GM21786 (cell line): ENCODE measurements at regions not wholly inside any gene's neighbourhood (a gene's known extent, or its start where the extent isn't known, plus 50 kb on each side); places are given as distances from the start of the nearest gene placed in this dataset.
A peak's percentile ranks its signal among the peaks of the same experiment; 100 is the strongest.
"Not testable (repeated sequence)": the region's sequence is repeated elsewhere in the genome, so short reads cannot be mapped to it uniquely, and the experiment has no call there.

ENCODE experiments used
- ATAC-seq: cut with Tn5 transposase; IDR thresholded peaks from one replicate; pipeline ENCODE4 v1.9.1; 2021; ENCODE audit not compliant: unreplicated experiment

DNA sequence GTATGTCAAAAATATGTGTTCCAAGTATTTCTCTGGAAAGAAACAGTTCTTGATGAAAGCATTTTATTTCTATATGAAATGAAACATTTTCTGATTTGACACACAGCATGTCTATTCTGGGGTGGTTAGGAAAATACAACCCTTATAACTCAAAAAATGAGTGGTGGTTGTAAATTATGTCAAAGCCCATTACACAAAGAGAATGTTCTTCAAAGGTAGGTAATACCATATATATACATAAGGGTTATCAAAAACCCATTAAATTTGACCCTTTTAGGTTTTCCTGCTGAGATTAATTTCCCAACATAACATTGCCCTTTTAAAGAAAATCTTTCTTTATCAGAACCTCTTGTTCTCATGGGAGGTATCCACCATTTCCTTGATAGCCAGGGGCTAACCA lies 420.5 kb upstream of the TECRL start:
- no peak for ATAC-seq

DNA sequence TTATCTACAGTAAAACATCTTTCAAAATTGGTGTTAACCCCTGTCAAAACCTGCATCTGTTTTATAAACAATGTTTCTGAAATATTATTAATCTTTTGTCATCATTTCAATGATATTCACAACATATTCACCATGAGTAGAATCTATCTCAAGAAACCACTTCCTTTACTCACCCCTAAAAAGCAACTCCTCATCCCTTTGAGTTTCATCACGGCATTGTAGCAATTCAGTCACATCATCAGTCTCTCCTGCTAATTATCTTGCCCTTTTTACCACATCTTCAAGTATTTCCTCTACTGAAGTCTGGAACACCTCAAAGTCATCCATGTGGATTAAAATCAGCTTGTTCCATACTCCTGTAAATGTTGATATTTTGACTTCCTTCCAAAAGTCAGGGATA lies 415.3 kb upstream of the TECRL start:
- ATAC-seq: no peak

DNA sequence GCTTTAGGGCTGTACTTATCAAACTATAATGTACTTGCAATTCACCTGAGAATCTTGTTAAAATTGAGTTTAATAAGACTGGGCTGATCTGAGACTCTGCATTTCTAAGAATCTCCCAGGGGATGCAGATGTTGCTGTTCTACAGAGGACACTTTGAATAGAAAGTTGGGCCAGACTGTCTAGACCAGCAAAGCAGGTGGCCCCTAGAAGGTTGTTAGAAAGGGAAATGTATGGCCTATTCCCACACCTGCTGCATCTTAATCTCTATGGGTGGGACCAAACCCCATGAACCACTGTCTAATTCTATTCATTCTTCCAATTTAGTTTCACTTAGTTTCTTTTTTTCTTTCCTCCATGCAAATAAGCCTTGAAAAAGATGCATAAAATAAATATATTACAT lies 413.2 kb upstream of the TECRL start:
- ATAC-seq: no peak

DNA sequence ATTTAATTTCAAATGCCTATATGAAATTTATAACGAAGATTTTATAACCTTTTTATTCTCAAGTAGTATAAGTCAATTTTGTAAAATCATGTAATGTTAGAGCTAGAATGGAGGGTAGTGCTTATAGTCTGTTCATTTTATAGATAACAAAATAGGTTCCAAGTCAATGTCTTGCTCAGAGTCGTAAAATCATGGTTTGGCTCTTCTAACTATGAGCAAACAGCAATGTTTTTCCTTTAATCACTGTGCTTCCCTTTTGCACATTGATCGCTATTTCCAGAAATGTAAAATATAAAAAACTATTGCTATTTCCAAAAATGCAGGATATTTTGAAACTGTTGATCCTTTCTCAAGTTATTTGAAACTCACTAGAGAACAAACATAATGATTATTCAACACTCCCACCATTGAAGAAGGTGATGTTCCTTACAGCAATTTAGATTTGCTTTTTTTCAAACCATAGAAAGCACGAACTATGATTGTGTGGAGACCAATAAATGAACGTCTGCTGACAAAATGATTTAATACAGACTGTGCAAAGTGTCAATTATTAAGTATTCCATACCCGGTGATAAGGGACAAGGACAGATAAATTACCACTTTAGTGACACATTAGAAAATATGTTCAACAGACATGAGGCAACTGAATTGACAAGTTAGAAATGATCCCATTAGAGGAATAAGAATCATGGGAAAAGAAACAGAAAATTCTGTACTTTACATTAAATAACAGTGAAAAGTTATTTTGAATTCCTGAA lies 412.1 kb upstream of the TECRL start:
- no peak for ATAC-seq

DNA sequence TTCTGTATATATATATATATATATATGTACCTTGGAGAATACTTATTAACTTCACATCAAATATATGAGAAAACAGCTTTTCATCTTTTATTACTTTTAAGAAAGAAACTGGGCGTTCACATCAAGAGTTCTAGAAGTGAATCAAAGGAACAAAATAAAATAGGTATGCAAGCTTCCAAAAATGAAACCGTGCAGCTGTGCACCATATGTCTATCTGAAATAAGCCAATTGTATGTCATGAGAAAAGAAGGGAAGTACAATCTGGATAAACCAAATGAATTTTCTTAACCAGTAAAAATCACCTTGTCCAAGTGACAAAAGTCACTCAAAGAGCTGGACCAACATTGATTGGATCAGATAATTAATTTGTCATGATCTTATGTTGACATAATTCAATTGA lies 405.4 kb upstream of the TECRL start:
- ATAC-seq: no peak

DNA sequence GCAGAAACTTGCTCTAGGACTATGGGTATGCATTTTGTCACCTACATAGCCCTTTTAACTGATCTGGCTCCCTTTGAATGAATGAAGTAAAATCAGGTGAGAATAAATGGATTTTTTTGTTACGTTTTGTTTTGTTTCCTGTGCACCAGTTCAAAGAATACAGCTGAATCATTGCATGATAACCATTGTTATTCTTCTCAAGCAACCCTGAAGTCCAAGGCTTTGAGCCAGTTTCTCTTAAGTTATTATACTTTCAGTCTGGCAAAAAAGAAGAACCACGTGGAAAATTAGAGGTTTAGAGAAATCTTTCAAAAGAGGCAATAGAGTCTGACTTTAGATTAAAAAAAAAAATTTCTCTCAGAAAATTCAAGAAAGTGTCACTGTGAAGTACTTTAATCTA lies 398.6 kb upstream of the TECRL start:
- no peak for ATAC-seq

DNA sequence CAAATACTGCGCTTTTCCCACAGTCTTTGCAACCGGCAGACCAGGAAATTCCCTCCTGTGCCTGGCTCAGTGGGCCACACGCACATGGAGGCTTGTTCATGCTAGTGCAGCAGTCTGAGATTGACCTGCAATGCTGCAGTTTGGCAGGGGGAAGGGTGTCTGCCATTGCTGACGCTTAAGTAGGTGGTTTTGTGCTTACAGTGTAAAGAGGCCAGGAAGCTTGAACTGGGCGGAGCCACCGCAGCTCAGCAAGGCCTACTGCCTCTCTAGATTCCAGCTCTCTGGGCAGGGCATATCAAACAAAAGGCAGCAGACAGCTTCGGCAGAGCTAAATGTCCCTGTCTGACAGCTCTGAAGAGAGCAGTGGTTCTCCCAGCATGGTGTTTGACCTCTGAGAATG lies 390.5 kb upstream of the TECRL start:
- ATAC-seq: no peak

DNA sequence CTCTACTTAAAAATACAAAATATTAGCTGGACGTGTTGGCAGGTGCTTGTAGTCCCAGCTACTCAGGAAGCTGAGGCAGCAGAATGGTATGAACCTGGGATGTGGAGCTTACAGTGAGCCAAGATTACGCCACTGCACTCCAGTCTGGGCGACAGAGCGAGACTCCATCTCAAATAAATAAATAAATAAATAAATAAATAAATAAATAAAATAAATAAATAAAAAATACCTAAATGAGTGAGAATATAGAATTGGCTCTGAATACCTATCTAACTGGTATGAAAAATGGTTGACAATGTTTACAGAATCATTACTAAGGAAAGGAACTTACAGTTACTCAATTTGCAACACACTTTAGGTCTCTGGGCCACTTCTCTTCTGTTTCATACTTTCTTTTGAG lies 389.6 kb upstream of the TECRL start:
- ATAC-seq: not testable (repeated sequence)

DNA sequence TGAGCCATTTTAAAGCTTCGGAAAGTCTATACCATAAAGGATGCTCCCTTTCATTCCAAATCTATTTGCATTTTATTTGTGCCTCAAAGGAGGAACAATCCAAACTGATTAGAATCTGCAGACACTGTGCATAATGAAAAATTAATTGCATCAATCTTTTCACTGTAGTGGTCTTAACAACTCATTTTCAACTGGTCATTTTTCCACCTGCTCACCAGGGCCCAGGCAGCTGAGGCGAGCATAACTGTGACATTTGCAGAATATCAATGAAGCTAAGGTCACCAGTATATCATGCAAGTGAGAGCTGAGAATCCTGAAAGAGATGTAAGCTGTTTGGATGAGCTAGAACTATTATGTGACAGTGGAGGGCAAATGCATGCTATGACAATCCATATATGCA lies 387.3 kb upstream of the TECRL start:
- ATAC-seq: no peak

DNA sequence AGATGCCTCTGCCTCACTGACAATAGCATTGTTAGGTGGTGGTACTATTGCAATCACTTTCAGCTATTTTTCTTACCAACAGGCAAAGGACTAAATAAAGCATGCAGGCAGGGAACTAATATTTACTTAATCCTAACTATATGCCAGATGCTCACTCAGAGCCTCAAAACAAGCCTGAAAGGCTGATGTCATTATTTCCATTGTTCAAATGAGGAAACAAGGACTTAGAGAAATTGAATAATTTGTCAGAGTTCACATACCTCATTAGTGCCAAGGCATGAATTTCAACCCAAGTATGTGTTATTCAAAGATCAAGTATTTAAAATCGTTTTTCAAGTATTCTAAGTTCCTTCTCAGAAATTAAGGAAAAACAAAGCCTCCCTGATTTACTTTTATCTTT lies 374.9 kb upstream of the TECRL start:
- no peak for ATAC-seq

DNA sequence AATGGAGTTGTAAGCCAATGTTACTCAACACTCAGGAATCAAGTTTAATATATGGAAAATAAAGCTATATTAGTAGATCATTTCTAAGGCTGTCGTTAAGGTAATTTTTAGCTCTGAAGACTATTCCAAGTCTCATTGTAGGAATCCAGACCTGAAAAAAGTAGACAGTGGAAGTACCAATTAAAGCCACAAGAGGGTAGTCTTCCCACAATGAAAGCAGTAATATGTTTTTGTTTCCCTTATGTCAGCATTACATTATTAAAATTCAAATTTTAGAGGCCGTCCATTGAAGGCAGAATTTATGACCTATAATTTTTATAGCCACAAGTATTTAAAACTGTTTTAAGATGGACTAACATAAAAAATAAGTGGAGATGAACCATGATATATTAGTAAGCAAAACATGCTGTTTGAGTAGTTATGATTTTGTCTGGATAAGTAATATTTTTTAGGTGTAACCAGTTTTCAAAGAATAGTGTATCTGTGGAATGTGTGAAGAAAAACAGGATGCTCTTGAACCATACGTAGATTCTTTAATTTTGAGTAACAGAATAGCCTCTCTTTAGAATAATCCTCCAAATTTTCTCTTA lies 372.6 kb upstream of the TECRL start:
- ATAC-seq: peak; percentile 68

DNA sequence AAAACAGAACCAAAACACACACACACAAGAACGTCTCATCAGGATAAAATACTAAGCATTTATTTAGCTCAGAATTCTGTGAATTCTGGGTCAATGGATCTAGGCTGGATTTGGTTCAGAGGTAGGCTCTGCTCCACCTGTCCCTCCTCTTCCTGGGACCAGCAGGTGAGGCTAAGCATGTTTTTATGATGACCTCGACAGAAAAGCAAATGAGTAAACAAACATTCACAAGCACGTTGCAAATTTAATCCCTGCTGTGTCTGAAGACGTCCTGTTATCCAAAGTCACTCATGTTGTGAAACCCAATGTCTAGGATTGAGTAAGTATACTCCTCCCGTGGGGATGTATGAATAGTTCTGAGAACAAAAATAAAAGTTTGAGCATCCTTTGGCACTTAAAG lies 371.4 kb upstream of the TECRL start:
- no peak for ATAC-seq

DNA sequence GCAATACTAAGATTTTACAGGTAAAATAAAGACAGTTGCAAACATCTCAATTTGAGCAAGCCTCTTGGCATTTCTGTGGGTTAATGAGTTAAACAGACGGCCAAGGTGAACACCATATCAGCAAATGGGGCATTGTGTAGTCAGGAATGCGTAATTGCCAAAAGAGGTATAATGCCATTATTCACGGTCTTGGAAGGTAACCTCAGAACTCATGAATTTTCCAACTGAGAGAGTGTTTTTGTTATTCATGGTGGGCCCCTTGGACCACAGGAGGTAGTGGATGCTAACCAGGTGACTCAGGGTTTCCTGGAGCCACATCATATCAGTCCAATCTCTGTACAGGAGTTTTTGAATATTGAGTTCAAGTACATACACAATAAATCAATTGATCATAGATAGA lies 368.0 kb upstream of the TECRL start:
- no peak for ATAC-seq

DNA sequence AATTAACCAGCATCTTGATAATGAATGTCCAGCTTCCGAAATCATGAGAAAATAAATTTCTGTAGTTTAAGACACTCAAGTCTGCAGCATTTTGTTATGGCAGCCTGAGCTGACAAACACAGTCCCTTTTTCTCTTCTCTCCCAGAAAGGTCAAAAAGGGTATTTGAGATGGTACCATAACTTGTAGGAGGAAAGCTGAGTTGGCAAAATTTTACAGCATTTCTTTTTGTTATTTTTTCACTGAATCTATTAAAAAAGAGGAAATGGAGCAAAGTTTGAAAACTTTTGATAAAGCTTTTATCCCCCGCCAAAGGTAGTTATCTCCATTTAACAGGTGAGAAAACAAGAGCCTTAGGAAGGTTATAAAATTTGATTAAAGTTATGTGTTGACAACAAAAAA lies 367.6 kb upstream of the TECRL start:
- no peak for ATAC-seq

DNA sequence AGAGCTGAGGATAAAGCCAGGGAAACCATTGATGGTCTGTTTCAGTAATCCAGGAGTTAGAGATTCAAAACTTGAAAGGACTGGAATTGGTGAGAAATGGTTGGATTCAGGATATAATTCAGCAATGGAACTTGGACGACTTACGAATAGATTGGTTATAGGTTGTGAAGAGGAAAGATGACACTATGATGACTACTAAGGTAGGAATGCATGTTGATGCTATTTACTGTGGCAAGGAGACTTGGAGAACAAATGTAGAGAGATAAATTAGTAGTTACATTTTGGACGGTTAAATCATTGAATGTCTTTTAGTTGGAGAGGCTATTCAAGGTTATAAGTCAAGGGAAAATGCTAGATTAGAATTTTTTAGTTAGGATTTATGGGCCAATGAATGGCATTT lies 365.4 kb upstream of the TECRL start:
- no peak for ATAC-seq

DNA sequence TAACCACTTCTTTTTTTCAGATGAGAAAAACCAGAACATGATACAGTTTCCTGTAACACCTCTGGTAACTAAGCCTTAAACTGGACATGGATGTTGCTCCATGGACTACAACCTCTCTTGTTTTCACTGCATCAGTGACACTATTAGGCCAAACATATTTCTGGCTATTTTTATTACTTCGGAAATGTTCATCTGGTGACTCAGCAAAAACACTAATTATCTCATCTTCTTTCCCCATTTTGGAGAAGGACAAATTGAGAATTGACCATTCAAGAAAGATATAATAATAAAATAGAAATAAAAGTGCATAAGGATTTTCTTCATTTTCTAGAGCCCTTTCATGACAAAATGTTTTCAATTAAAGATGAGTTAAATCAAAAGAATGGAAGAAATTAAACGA lies 361.9 kb upstream of the TECRL start:
- ATAC-seq: no peak

DNA sequence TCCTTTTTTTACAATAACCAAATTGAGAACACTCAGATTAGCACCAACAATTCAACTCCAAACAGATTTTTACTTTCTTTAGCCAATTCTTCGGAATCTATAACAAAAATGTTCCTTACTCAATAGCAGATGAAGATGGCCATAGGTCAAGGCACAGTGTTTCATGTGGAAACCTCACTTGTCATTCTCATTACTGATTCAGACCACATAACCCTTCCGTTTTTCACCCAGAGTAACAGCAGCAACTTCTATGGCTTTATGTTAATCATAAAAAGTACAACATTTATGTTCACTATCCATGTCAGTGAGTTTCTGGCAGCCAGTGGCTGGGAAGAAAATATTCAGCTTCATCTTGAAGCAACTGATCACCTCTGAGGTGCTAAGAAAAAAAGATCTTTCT lies 358.3 kb upstream of the TECRL start:
- no peak for ATAC-seq

DNA sequence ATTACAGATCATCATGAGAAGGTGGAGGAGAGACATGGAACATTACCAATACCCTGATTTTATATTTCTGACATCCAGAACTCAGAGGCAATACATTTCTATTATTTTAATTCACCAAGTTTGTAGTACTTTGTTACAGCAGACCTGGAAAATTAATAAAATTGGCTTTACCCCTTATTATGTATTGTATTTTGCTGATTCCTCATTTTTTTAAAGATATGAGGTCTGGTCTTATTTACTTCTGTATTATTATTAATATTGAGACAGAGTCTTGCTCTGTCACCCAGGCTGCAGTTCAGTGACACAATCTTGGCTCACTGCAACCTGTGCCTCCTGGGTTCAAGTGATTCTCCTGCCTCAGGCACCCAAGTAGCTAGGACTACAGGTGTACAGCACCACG lies 357.3 kb upstream of the TECRL start:
- ATAC-seq: no peak

DNA sequence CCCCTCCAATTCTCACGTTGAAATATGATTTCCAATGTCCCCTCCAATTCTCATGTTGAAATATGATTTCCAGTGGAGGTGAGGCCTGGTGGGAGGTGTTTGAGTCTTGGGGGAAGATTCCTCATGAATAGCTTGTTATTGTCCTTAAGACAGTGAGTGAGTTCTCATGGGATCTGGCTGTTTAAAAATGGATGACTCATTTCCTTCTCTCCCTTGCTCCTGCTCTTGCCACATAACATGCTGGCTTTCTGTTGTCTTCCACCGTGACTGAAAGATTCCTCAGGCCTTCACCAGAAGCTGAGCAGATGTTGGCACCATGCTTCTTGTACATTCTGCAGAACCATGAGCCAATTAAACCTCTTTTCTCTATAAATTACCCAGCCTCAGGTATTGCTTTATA lies 346.8 kb upstream of the TECRL start:
- no peak for ATAC-seq

DNA sequence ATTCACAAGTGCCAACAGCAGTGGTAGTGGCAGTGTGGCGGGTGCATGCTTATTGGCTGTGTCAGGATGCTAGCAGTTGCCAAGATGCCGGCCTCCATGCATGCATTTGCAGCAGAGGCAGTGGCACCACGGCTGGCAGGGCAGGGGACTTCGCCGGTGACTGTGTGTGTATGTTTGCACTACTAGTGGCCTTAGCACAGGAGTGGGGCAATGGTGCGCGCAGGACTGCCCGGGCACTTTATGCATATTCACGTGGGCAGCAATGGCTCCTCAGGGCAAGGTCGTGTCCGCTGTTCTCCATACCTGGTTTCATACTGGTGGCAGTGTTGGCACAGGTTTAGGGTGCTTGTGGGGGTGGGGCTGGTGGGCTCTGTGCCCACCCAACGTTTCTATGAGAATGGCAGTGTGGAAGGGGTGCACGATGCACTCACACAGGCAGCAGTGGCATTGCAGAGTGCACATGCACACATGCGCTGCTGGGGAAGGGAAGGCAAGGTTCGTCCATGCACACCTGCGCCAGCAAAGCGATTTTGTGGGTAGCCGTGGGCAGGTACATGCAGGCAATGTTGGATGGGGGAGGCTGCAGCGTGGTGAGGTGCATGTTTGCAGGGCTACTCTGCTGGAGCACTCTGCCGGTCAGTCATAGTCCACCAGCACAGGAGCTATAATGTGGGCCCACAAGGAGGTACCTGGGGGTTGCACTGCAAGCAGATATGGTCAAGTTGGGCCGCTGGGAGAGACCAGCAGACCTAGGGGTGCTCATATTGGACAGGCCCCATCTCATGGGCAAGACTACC lies 338.9 kb upstream of the TECRL start:
- ATAC-seq: no peak

DNA sequence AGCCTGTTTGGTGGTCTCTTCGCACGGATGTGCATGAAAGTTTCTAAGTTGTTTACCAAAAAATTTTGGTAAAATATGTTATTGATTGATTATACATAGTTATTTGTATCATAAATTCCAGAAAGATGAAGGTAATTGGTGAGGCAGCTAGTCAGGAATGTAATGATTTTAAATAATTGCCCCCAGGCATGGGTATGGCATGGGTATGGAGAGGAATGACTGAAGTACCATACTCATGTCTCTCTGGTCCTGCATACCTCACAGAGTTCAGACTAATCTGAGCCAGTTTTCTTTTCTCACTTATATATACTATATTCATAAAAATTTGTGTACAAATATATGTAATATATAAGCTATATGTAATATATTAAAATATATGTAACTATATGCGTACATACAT lies 329.0 kb upstream of the TECRL start:
- ATAC-seq: no peak

DNA sequence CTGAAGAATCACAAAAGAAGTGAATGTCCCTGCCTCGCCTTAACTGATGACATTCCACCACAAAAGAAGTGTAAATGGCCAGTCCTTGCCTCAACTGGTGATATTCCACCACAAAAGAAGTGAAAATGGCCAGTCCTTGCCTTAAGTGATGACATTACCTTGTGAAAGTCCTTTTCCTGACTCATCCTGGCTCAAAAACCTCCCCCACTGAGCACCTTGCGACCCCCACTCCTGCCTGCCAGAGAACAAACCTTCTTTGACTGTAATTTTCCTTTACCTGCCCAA lies 328.5 kb upstream of the TECRL start:
- ATAC-seq: not testable (repeated sequence)
